HL-60 (cell line): ENCODE measurements at regions not wholly inside any gene's neighbourhood (a gene's known extent, or its start where the extent isn't known, plus 50 kb on each side); places are given as distances from the start of the nearest gene placed in this dataset.

Experiments used
- DNase-seq, 2 experiments: peaks; one replicate each; pipeline ENCODE4 v3.0.0-alpha.2; 2010 to 2020; ENCODE audit warnings: low read depth in 1 of 2, low spot score in 1 of 2
- H3K27ac ChIP-seq: fragments of 250-450 bp; sonication (Bioruptor Pico); replicated peaks from 2 replicates; pipeline ENCODE4 v1.5.1; 2020; ENCODE audit warnings: mild to moderate bottlenecking, moderate library complexity
- H3K27me3 ChIP-seq: fragments of 250-450 bp; sonication (Bioruptor Pico); 2 replicates; pipeline ENCODE4 v1.5.1; 2021; ENCODE audit warnings: mild to moderate bottlenecking, moderate library complexity; ENCODE audit not compliant: insufficient read depth, poor library complexity, severe bottlenecking
- H3K4me3 ChIP-seq: replicated peaks from 2 replicates; pipeline ENCODE4 v1.5.1; 2011; ENCODE audit warnings: mild to moderate bottlenecking, control low read depth, low read length; ENCODE audit not compliant: insufficient read depth
- CTCF ChIP-seq: IDR thresholded peaks from one replicate; pipeline ENCODE4 v1.5.1; 2011; ENCODE audit warnings: low read length, control low read depth, inconsistent platforms; ENCODE audit not compliant: insufficient read depth
- GABPA ChIP-seq: IDR thresholded peaks from 2 replicates; pipeline ENCODE4 v1.6.1; 2012; ENCODE audit warnings: low read depth
- POLR2AphosphoS5 ChIP-seq: IDR thresholded peaks from 2 replicates; pipeline ENCODE4 v1.6.1; 2012; ENCODE audit warnings: low read depth
- REST ChIP-seq: IDR thresholded peaks from 2 replicates; pipeline ENCODE4 v1.6.1; 2012; ENCODE audit warnings: low read depth; ENCODE audit not compliant: insufficient replicate concordance
- SPI1 ChIP-seq: IDR thresholded peaks from 2 replicates; pipeline ENCODE4 v1.6.1; 2012; ENCODE audit warnings: low read depth, mild to moderate bottlenecking, borderline replicate concordance

DNA sequence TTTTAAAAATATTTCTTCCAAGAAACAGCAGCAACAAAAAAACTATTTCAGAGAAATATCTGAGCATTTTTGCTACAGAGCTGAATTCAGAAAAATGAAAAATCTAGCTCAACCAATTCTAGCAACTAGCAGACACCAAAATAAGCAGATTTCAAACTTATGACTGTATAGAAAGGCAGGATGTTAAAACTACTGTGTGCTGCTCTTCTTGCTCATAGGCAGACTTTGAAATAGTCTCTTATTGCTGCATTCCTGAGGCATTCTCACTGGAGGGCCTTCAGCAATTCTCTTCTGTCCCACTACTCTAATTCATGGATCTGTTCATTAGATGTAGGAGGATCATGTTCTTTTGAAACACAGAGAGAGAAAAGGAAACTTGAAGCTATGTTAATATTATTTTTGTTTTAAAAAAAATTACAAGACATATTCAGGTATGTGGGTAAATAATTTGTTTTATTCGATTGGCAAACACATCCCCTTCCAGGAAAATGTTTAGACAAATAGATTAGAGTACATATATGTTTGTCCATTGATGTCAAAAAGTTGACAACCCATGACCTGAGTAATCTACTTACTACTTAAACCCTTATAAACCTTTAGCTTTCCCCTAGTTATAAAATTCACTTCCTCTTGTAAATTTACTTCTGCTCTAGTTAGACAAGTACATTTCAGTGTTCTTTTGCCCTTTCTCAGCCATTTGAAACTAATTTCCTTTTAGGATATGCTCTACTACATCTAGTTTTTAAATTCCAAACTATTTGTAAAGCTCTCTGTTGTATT, 428.2 kb upstream of the POT1 start:
- TF ChIP-seq GABPA = no peak
- no peak for TF ChIP-seq REST
- TF ChIP-seq POLR2AphosphoS5 = no peak
- TF ChIP-seq SPI1 = peak; percentile 71; the same call in 1 of the 2 replicates
- TF ChIP-seq CTCF = no peak
- H3K4me3 ChIP-seq = no peak overlapping the region
- H3K27me3 ChIP-seq = no peaks in the 10 kb centered on the region
- H3K27ac ChIP-seq = no peak overlapping the region
- no peak for DNase-seq

DNA sequence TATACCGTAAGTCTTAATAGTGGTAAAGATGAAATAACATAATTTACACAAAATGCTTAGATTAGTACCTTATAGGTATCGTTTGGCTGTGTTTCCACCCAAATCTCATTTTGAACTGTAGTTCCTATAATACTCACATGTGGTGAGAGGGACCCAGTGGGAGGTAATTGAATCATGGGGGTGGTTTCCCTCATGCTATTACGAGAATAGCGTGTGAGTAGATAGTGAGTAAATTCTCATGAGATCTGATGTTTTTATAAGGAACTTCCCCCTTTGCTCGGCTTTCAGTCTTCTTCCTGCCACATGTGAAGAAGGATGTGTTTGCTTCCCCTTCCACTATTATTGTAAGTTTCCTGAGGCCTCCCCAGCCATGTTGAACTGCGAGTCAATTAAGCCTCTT, 426.3 kb upstream of the POT1 start:
- DNase-seq = peak; percentile 6 to 78
- Histone ChIP-seq H3K27me3 (no peaks in the 10 kb centered on the region), H3K27ac (peak overlapping the region; percentile 59), H3K4me3 (no peak overlapping the region)
- no peak for TF ChIP-seq REST
- peak; percentile 45; the same call in 1 of the 2 replicates for TF ChIP-seq SPI1
- TF ChIP-seq POLR2AphosphoS5 = no peak
- TF ChIP-seq GABPA = no peak
- no peak for TF ChIP-seq CTCF

- TF ChIP-seq REST = no peak
- DNase-seq = no peak
- Histone ChIP-seq H3K4me3 (no peak overlapping the region), H3K27ac (no peak overlapping the region), H3K27me3 (no peaks in the 10 kb centered on the region)
These were observed 417.6 kb upstream of the POT1 start for GRCh38 chr7:125347269-125347668.
